Testis (tissue), 2 donors: ENCODE measurements at regions not wholly inside any gene's neighbourhood (a gene's known extent, or its start where the extent isn't known, plus 50 kb on each side); places are given as distances from the start of the nearest gene placed in this dataset.

ENCODE experiments used
- DNase-seq: peaks from one replicate; pipeline ENCODE4 v3.0.0-alpha.2; 2019
- H3K27ac ChIP-seq, 2 donors: fragments of 200-600 bp; sonication (generic); one replicate each; pipeline ENCODE4 v1.5.1; 2019
- H3K27me3 ChIP-seq: fragments of 200-600 bp; sonication (generic); one replicate; pipeline ENCODE4 v1.5.1; 2019
- H3K36me3 ChIP-seq: fragments of 200-600 bp; sonication (generic); one replicate; pipeline ENCODE4 v1.5.1; 2017; ENCODE audit warnings: low read depth; ENCODE audit errors: missing control alignments
- H3K4me1 ChIP-seq: fragments of 200-600 bp; sonication (generic); one replicate; pipeline ENCODE4 v1.5.1; 2019
- H3K4me3 ChIP-seq, 2 donors: fragments of 200-600 bp; sonication (generic); one replicate each; pipeline ENCODE4 v1.5.1; 2017 to 2019
- H3K9me3 ChIP-seq: fragments of 200-600 bp; sonication (generic); one replicate; pipeline ENCODE4 v1.5.1; 2017
- CTCF ChIP-seq, 3 experiments: fragments of 450-650 bp in 2 of 3; fragments of 200-600 bp in 1 of 3; sonication (generic) in 1 of 3; IDR thresholded peaks; one replicate each; pipeline ENCODE4 v1.5.1; 2016 to 2019; ENCODE audit warnings: antibody characterized with exemption in 3 of 3, mild to moderate bottlenecking in 2 of 3, moderate library complexity in 1 of 3
- POLR2A ChIP-seq: fragments of 450-650 bp; IDR thresholded peaks from one replicate; pipeline ENCODE4 v1.6.1; 2017; ENCODE audit warnings: antibody characterized with exemption, mild to moderate bottlenecking, moderate library complexity
- WGBS, 2 donors: methylation state at CpG; one replicate each; pipeline ENCODE4 v1.1.5; 2018; 5-methylcytosine and 5-hydroxymethylcytosine counted together
- intact Hi-C: fragments of 100-400 bp; cut with DNase I; formaldehyde crosslinking; loops from one replicate; pipeline ENCODE4 v1.15.1; 2023; ENCODE audit warnings: low total_unique reads

- DNase-seq = no peak
- no peaks in the 10 kb centered on the region for H3K9me3 ChIP-seq
- H3K4me1 ChIP-seq = no peaks in the 10 kb centered on the region
- intact Hi-C loops = no loop called here
- no peak for TF ChIP-seq POLR2A
- no peak for TF ChIP-seq CTCF (IDR thresholded peaks at IDR 0.05)
- no peak overlapping the region for H3K27ac ChIP-seq
- no peak overlapping the region for H3K4me3 ChIP-seq
- 82 to 85% methylated on average over 2 of the region's 2 CpGs for WGBS, 2 donors
- H3K27me3 ChIP-seq = no peaks in the 10 kb centered on the region
- no peaks in the 10 kb centered on the region for H3K36me3 ChIP-seq
Measured at GRCh38 chr14:76613616-76614015, 147.7 kb upstream of the VASH1 start.

GRCh38 chr14:76615331-76615730, 145.9 kb upstream of the VASH1 start:
- Histone ChIP-seq H3K9me3 (no peaks in the 10 kb centered on the region), H3K4me1 (no peaks in the 10 kb centered on the region), H3K4me3 (no peak overlapping the region), H3K27me3 (no peaks in the 10 kb centered on the region), H3K36me3 (no peaks in the 10 kb centered on the region), H3K27ac (no peak overlapping the region)
- no peak for DNase-seq
- intact Hi-C loops = no loop called here
- WGBS, 2 donors = 71 to 72% methylated on average over 9 of the region's 9 CpGs
- TF ChIP-seq CTCF (IDR thresholded peaks at IDR 0.05) = no peak
- TF ChIP-seq POLR2A = no peak

GRCh38 chr14:76617440-76617839, 143.8 kb upstream of the VASH1 start:
- intact Hi-C loops = no loop called here
- no peak overlapping the region for H3K4me3 ChIP-seq
- TF ChIP-seq CTCF (IDR thresholded peaks at IDR 0.05) (no peak), POLR2A (no peak)
- no peaks in the 10 kb centered on the region for H3K9me3 ChIP-seq
- H3K36me3 ChIP-seq = no peaks in the 10 kb centered on the region
- no peak for DNase-seq
- H3K27ac ChIP-seq = no peak overlapping the region
- 87 to 88% methylated on average over 4 of the region's 4 CpGs for WGBS, 2 donors
- H3K4me1 ChIP-seq = no peaks in the 10 kb centered on the region
- H3K27me3 ChIP-seq = no peaks in the 10 kb centered on the region

GRCh38 chr14:76636602-76637001, 124.7 kb upstream of the VASH1 start:
- intact Hi-C loops = no loop called here
- DNase-seq = no peak
- TF ChIP-seq CTCF (IDR thresholded peaks at IDR 0.05) (no peak), POLR2A (no peak)
- Histone ChIP-seq H3K27me3 (no peaks in the 10 kb centered on the region), H3K36me3 (no peaks in the 10 kb centered on the region), H3K27ac (no peak overlapping the region), H3K4me1 (no peaks in the 10 kb centered on the region), H3K9me3 (no peaks in the 10 kb centered on the region), H3K4me3 (no peak overlapping the region)

GRCh38 chr14:76638841-76639240, 122.4 kb upstream of the VASH1 start:
- TF ChIP-seq POLR2A (no peak), CTCF (IDR thresholded peaks at IDR 0.05) (no peak)
- intact Hi-C loops = no loop called here
- no peaks in the 10 kb centered on the region for H3K4me1 ChIP-seq
- no peaks in the 10 kb centered on the region for H3K27me3 ChIP-seq
- H3K4me3 ChIP-seq = no peak overlapping the region
- no peaks in the 10 kb centered on the region for H3K36me3 ChIP-seq
- H3K27ac ChIP-seq = no peak overlapping the region
- no peak for DNase-seq
- WGBS, 2 donors = 92 to 95% methylated on average over 3 of the region's 3 CpGs
- H3K9me3 ChIP-seq = no peaks in the 10 kb centered on the region
